Esophagus squamous epithelium (tissue), 4 donors: ENCODE measurements at regions not wholly inside any gene's neighbourhood (a gene's known extent, or its start where the extent isn't known, plus 50 kb on each side); places are given as distances from the start of the nearest gene placed in this dataset.

ENCODE experiments used
- POLR2A ChIP-seq, 4 donors: fragments of 450-650 bp; IDR thresholded peaks; one replicate each; pipeline ENCODE4 v1.6.1; 2017; ENCODE audit warnings: antibody characterized with exemption in 4 of 4, mild to moderate bottlenecking in 4 of 4, moderate library complexity in 3 of 4
- TF ChIP-seq, protein P1 (sequence below), 6 experiments: fragments of 450-650 bp in 4 of 6; fragments of 200-600 bp in 2 of 6; sonication (generic) in 2 of 6; IDR thresholded peaks; one replicate each; pipeline ENCODE4 v1.5.1; 2016 to 2019; ENCODE audit warnings: antibody characterized with exemption in 6 of 6, mild to moderate bottlenecking in 4 of 6, moderate library complexity in 4 of 6

DNA sequence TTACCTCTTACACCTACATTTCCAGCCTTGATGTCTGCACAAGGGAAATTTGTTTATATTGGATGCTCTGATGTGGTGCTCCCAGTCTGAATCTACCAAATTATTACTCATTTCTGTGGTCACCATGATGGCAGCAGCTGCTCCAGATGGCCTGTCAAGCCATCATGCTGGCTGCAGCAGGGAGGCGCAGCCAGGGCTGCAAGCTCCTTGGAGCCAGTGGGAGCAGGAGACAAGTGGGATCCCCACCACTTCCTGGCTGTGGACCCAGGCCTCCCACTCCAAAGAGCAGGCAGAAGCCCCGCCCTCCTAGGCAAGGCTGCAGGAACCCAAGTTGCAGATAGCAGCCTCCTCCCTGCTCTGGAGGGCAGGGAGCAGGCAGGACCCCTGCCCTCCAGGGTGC, 241.1 kb upstream of the ATP10B start:
- TF ChIP-seq, protein P1, sequence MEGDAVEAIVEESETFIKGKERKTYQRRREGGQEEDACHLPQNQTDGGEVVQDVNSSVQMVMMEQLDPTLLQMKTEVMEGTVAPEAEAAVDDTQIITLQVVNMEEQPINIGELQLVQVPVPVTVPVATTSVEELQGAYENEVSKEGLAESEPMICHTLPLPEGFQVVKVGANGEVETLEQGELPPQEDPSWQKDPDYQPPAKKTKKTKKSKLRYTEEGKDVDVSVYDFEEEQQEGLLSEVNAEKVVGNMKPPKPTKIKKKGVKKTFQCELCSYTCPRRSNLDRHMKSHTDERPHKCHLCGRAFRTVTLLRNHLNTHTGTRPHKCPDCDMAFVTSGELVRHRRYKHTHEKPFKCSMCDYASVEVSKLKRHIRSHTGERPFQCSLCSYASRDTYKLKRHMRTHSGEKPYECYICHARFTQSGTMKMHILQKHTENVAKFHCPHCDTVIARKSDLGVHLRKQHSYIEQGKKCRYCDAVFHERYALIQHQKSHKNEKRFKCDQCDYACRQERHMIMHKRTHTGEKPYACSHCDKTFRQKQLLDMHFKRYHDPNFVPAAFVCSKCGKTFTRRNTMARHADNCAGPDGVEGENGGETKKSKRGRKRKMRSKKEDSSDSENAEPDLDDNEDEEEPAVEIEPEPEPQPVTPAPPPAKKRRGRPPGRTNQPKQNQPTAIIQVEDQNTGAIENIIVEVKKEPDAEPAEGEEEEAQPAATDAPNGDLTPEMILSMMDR (IDR thresholded peaks at IDR 0.05) = no peak
- TF ChIP-seq POLR2A (IDR thresholded peaks at IDR 0.05) = no peak
